ENCODE measurements at regions not wholly inside any gene's neighbourhood (a gene's known extent, or its start where the extent isn't known, plus 50 kb on each side); places are given as distances from the start of the nearest gene placed in this dataset.
"Not testable (repeated sequence)": the region's sequence is repeated elsewhere in the genome, so short reads cannot be mapped to it uniquely, and the experiment has no call there.

DNA sequence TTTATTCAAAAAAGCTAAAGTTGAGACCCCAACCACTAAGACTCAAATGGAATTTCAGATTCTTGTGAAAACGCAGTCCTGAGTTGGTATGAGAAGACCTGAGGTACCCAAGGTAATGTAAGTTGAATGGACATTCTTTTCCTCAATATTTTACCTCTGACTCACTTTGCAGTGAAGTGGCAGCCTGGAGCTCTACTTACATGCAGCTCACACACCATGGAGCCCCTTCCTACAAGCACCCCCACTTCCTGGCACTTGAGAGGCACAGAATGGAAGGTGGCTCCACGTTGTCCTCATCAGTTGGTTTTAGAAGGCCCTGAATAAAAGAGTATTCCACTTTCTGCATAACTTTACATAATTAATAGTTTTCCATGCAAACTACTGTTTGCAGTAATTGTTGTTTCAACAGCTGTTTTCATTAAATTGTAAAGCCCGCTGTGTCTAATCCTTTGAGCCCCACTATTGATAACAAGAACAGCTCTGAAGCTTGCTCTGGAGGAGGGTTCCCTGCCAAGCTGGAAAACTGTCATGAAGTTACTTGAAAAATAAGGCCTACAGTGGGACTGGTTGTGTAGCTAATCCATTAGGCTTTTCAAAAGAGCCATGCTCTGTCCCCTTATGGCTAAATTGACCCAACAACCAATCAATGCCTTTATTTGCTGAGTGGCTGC, 102.2 kb upstream of the SPATA31D4 start:
- H3K9me3 ChIP-seq: no peaks in the 10 kb centered on the region
- peaks cover 4% of the 10 kb centered on the region for H3K4me1 ChIP-seq
- ATAC-seq: no peak
- no peak overlapping the region for H3K27ac ChIP-seq
- DNase-seq: no peak
- H3K36me3 ChIP-seq: no peaks in the 10 kb centered on the region
- H3K4me3 ChIP-seq: no peak overlapping the region
- TF ChIP-seq, protein P1, sequence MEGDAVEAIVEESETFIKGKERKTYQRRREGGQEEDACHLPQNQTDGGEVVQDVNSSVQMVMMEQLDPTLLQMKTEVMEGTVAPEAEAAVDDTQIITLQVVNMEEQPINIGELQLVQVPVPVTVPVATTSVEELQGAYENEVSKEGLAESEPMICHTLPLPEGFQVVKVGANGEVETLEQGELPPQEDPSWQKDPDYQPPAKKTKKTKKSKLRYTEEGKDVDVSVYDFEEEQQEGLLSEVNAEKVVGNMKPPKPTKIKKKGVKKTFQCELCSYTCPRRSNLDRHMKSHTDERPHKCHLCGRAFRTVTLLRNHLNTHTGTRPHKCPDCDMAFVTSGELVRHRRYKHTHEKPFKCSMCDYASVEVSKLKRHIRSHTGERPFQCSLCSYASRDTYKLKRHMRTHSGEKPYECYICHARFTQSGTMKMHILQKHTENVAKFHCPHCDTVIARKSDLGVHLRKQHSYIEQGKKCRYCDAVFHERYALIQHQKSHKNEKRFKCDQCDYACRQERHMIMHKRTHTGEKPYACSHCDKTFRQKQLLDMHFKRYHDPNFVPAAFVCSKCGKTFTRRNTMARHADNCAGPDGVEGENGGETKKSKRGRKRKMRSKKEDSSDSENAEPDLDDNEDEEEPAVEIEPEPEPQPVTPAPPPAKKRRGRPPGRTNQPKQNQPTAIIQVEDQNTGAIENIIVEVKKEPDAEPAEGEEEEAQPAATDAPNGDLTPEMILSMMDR (IDR thresholded peaks at IDR 0.05): no peak
- H3K27me3 ChIP-seq (ENCODE audit: low read depth): no peaks in the 10 kb centered on the region
- intact Hi-C loops (cut with DNase I): no loop called here

DNA sequence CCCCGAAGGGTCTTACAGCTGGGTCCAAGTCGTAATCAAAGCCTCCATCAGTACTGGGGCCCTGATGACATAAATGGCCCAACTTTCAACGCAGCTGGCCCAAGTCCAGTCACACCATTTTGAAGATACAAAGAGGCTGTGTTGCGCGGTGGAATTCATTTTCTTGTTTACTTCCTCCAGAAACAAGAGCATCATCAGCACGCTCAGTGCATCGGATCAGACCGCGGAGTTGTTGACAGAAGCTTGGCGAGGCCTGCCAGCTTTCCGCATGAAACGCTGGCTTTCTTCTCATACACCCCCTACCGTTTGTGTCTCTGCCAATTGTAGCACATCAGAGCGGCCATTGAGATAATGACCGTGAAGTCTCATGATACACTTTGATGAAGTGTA, 101.7 kb upstream of the SPATA31D4 start:
- Histone ChIP-seq H3K36me3 (no peaks in the 10 kb centered on the region), H3K27me3 (ENCODE audit: low read depth) (no peaks in the 10 kb centered on the region), H3K4me1 (peaks cover 4% of the 10 kb centered on the region), H3K9me3 (no peaks in the 10 kb centered on the region), H3K27ac (no peak overlapping the region), H3K4me3 (no peak overlapping the region)
- peak; percentile 57 to 73 for ATAC-seq
- peak; percentile 53 for DNase-seq
- TF ChIP-seq, protein P1 (IDR thresholded peaks at IDR 0.05): no peak
- intact Hi-C loops (cut with DNase I): no loop called here

DNA sequence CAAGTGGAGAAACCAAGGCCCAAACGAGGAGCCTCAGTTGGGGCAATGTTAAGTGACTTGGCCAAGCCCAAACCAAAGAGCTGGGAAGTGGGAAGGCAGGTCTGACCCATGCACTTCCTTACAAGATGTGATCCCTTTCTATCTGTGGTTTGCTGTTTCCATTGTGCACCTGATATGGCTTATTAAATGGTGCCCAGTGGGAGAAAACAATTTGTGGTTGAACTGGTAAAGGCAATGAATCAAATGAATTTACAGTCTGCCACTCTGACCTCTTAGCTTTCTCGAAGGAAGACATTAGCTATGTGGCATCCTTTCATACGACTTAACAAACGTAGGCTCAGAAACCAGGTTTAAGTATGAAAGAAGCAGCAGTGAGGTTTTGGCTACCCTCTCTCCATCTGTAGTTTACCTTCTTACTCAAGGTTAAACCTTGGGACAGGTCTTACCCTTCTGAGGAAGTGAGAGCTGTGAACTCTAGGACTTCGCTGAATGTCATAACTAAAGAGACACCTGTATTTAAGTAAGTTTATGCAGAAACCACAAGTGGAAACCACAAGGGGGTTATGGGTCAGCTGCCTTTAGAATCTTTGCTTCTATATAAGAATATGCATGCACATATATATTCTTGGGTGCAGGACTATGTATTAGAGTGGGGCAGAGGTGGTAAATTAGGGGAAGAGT, 100.5 kb upstream of the SPATA31D4 start:
- no peak overlapping the region for H3K4me3 ChIP-seq
- no peak for ATAC-seq

DNA sequence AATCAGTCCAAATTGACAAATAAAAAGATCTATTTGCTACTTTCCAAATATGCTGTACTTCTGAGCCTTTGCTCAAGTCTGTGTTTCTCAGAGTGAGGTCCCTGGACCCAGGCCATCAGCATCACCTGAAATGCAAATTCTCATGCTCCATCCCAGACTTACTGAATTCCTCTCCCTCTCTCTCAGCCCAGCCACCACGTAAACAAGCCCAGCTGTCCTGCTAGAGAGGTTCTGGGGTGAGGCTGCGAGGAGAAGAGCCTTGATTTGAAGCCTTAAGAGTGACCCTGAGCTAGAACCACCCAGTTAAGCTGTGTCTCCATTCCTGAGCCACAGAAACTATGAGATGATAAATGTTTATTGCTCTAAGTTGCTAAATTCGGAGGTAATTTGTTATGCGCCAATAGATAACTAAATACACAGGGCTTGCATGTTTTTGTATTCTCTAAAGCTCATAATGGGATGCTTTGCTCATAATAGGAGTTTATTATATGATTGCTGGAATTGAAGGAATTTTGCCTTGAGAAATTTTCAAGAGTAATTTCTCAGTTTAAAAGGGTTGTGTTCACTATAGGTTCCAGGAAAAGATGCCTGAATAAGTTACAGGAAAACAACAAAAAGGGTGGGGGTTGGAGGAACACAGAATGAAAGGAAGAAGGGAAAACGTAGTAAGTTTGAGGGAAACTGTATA, 98.9 kb upstream of the SPATA31D4 start:
- Histone ChIP-seq H3K9me3 (no peaks in the 10 kb centered on the region), H3K4me3 (no peak overlapping the region), H3K27me3 (ENCODE audit: low read depth) (no peaks in the 10 kb centered on the region), H3K36me3 (no peaks in the 10 kb centered on the region), H3K27ac (no peak overlapping the region), H3K4me1 (peaks cover 4% of the 10 kb centered on the region)
- TF ChIP-seq, protein P1 (IDR thresholded peaks at IDR 0.05): no peak
- intact Hi-C loops (cut with DNase I): no loop called here
- no peak for DNase-seq
- ATAC-seq: peak in 1 of 2 donors; percentile 23

More for the DNA sequence above, 100.5 kb upstream of the SPATA31D4 start:
- peaks cover 4% of the 10 kb centered on the region for H3K4me1 ChIP-seq
- H3K36me3 ChIP-seq: no peaks in the 10 kb centered on the region
- no peak overlapping the region for H3K27ac ChIP-seq
- intact Hi-C loops (cut with DNase I): no loop called here
- TF ChIP-seq, protein P1 (IDR thresholded peaks at IDR 0.05): no peak
- no peak for DNase-seq
- no peaks in the 10 kb centered on the region for H3K9me3 ChIP-seq
- H3K27me3 ChIP-seq (ENCODE audit: low read depth): no peaks in the 10 kb centered on the region

DNA sequence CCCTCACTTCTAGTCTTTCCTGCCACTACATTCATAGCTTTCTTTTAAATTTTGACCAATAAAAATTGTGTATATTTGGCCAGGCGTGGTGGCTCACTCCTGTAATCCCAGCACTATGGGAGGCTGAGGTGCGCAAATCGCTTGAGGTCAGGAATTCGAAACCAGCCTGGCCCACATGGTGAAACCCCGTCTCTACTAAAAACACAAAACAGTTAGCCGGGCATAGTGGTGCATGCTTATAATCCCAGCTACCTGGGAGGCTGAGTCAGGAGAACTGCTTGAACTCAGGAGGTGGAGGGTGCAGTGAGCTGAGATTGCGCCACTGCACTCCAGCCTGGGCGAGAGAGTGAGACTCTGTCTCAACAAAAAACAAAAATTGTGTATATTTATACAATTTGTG, 97.8 kb upstream of the SPATA31D4 start:
- H3K27ac ChIP-seq; intact Hi-C loops (cut with DNase I); H3K9me3 ChIP-seq; H3K4me3 ChIP-seq; ATAC-seq; H3K27me3 ChIP-seq (ENCODE audit: low read depth); DNase-seq; H3K36me3 ChIP-seq; H3K4me1 ChIP-seq: not testable (repeated sequence)
